ENCODE measurements at regions not wholly inside any gene's neighbourhood (a gene's known extent, or its start where the extent isn't known, plus 50 kb on each side); places are given as distances from the start of the nearest gene placed in this dataset.

GRCh38 chr4:117417856-117418255 is 332.5 kb upstream of the TRAM1L1 start:
- no peak for TF ChIP-seq CTCF (conservative IDR thresholded peaks at IDR 0.05)
- H3K79me1 ChIP-seq (ENCODE audit: insufficient read depth, low read depth, low read length, poor library complexity, severe bottlenecking): no peaks in the 10 kb centered on the region
- Mint-ChIP-seq H3K27me3 (ENCODE audit: low read depth) (no peaks in the 10 kb centered on the region), H3K4me1 (no peaks in the 10 kb centered on the region), H3K27ac (no peak overlapping the region), H3K4me3 (no peak overlapping the region), H3K36me3 (ENCODE audit: insufficient read depth in 1 of 3, low read depth in 3 of 3) (no peaks in the 10 kb centered on the region), H3K9me3 (no peaks in the 10 kb centered on the region)
- no peak overlapping the region for H4K91ac ChIP-seq (ENCODE audit: insufficient read length, low read depth, low read length)
- H3K9me3 ChIP-seq (ENCODE audit: control insufficient read depth, low read depth, low read length): no peaks in the 10 kb centered on the region
- H4K5ac ChIP-seq (ENCODE audit: insufficient read length, low read depth, low read length): no peak overlapping the region
- no peak overlapping the region for H3K14ac ChIP-seq (ENCODE audit: insufficient read depth, low read length)
- no peak overlapping the region for H2BK15ac ChIP-seq (ENCODE audit: low read depth, low read length)
- no peak overlapping the region for H3K27ac ChIP-seq (ENCODE audit: insufficient read length, low read depth, low read length)
- H2BK12ac ChIP-seq (ENCODE audit: insufficient read length, low read depth, low read length): no peak overlapping the region
- H2AFZ ChIP-seq (ENCODE audit: low read length): no peak overlapping the region
- H3K4ac ChIP-seq (ENCODE audit: low read depth, low read length): no peak overlapping the region
- no peak overlapping the region for H3K23ac ChIP-seq (ENCODE audit: insufficient read length, low read depth, low read length)
- no peaks in the 10 kb centered on the region for H3K23me2 ChIP-seq (ENCODE audit: insufficient read length, low read depth, low read length, poor library complexity, severe bottlenecking)
- H4K8ac ChIP-seq (replicated peaks; ENCODE audit: insufficient read length, low read depth, low read length): no peak overlapping the region
- no peak for DNase-seq
- H3K56ac ChIP-seq (ENCODE audit: insufficient read length, low read depth, low read length): no peak overlapping the region
- H3K4me2 ChIP-seq (ENCODE audit: insufficient read depth, insufficient read length, low read length): no peak overlapping the region
- H3K4me1 ChIP-seq (ENCODE audit: insufficient read depth, low read length): no peaks in the 10 kb centered on the region
- no peak overlapping the region for H3K9ac ChIP-seq (ENCODE audit: extremely low read depth, insufficient read length, low read length)
- no peak overlapping the region for H3T11ph ChIP-seq (ENCODE audit: low read length)
- no peaks in the 10 kb centered on the region for H4K20me1 ChIP-seq (ENCODE audit: control insufficient read depth, insufficient read depth, insufficient read length)
- H2BK20ac ChIP-seq (ENCODE audit: low read depth, low read length, poor library complexity, severe bottlenecking): no peak overlapping the region
- H2BK5ac ChIP-seq (ENCODE audit: insufficient read length, low read length): no peak overlapping the region
- H3K18ac ChIP-seq (ENCODE audit: insufficient read length, low read depth, low read length): no peak overlapping the region
- H3K79me2 ChIP-seq (ENCODE audit: insufficient read depth, low read length): no peaks in the 10 kb centered on the region
- H2AK5ac ChIP-seq (ENCODE audit: insufficient read length, low read length): no peak overlapping the region
- H3K27me3 ChIP-seq (ENCODE audit: insufficient read depth, low read length): no peaks in the 10 kb centered on the region
- no CpG with 5 or more reads among the region's 1 CpG for WGBS (ENCODE audit: extremely low coverage, insufficient read length, low lambda C conversion rate)
- no peak overlapping the region for H2BK120ac ChIP-seq (ENCODE audit: low read depth, low read length, poor library complexity, severe bottlenecking)

Measured in H9 (cell line).